Osteocyte (in vitro differentiated cells): ENCODE measurements at regions not wholly inside any gene's neighbourhood (a gene's known extent, or its start where the extent isn't known, plus 50 kb on each side); places are given as distances from the start of the nearest gene placed in this dataset.

ENCODE experiments used
- DNase-seq: peaks from one replicate; pipeline ENCODE4 v3.0.0; 2021; ENCODE audit warnings: mixed read lengths; ENCODE audit not compliant: unreplicated experiment; ENCODE audit errors: extremely low spot score
- H3K27ac Mint-ChIP-seq: one replicate; pipeline ENCODE4 v1.8.0; 2021; ENCODE audit warnings: mild to moderate bottlenecking, mixed read lengths; ENCODE audit not compliant: unreplicated experiment
- H3K27me3 Mint-ChIP-seq: one replicate; pipeline ENCODE4 v1.8.0; 2021; ENCODE audit warnings: mixed read lengths; ENCODE audit not compliant: unreplicated experiment
- H3K36me3 Mint-ChIP-seq: one replicate; pipeline ENCODE4 v1.8.0; 2021; ENCODE audit warnings: mixed read lengths; ENCODE audit not compliant: unreplicated experiment
- H3K4me1 Mint-ChIP-seq: one replicate; pipeline ENCODE4 v1.8.0; 2021; ENCODE audit warnings: mixed read lengths; ENCODE audit not compliant: unreplicated experiment
- H3K4me3 Mint-ChIP-seq: one replicate; pipeline ENCODE4 v1.8.0; 2021; ENCODE audit warnings: mild to moderate bottlenecking, moderate library complexity, mixed read lengths; ENCODE audit not compliant: unreplicated experiment
- H3K9me3 Mint-ChIP-seq: one replicate; pipeline ENCODE4 v1.8.0; 2021; ENCODE audit warnings: mixed read lengths; ENCODE audit not compliant: unreplicated experiment
- TF ChIP-seq, protein P1 (sequence below): fragments of 200-600 bp; sonication (generic); IDR thresholded peaks from 2 replicates; pipeline ENCODE4 v1.5.0; 2021; ENCODE audit warnings: antibody characterized with exemption, mild to moderate bottlenecking, moderate library complexity

- no peaks in the 10 kb centered on the region for H3K9me3 Mint-ChIP-seq
These were observed 97.4 kb upstream of the KCNJ15 start for GRCh38 chr21:38159355-38159754.

GRCh38 chr21:38165466-38166172, 91.2 kb upstream of the KCNJ15 start:
- Mint-ChIP-seq H3K36me3 (no peaks in the 10 kb centered on the region), H3K27me3 (no peaks in the 10 kb centered on the region), H3K4me3 (no peak overlapping the region), H3K4me1 (peaks cover 23% of the 10 kb centered on the region), H3K27ac (no peak overlapping the region), H3K9me3 (no peaks in the 10 kb centered on the region)
- TF ChIP-seq, protein P1, sequence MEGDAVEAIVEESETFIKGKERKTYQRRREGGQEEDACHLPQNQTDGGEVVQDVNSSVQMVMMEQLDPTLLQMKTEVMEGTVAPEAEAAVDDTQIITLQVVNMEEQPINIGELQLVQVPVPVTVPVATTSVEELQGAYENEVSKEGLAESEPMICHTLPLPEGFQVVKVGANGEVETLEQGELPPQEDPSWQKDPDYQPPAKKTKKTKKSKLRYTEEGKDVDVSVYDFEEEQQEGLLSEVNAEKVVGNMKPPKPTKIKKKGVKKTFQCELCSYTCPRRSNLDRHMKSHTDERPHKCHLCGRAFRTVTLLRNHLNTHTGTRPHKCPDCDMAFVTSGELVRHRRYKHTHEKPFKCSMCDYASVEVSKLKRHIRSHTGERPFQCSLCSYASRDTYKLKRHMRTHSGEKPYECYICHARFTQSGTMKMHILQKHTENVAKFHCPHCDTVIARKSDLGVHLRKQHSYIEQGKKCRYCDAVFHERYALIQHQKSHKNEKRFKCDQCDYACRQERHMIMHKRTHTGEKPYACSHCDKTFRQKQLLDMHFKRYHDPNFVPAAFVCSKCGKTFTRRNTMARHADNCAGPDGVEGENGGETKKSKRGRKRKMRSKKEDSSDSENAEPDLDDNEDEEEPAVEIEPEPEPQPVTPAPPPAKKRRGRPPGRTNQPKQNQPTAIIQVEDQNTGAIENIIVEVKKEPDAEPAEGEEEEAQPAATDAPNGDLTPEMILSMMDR = no peak
- DNase-seq = no peak

More at GRCh38 chr21:38159355-38159754, 97.4 kb upstream of the KCNJ15 start:
- H3K36me3 Mint-ChIP-seq = no peaks in the 10 kb centered on the region
- peaks cover 19% of the 10 kb centered on the region for H3K27me3 Mint-ChIP-seq
- peak; percentile 88 for DNase-seq
- H3K4me3 Mint-ChIP-seq = no peak overlapping the region
- peaks cover 8% of the 10 kb centered on the region for H3K4me1 Mint-ChIP-seq
- TF ChIP-seq, protein P1 = peak; percentile 84
- H3K27ac Mint-ChIP-seq = no peak overlapping the region

GRCh38 chr21:38166173-38166535, 90.6 kb upstream of the KCNJ15 start:
- Mint-ChIP-seq H3K9me3 (no peaks in the 10 kb centered on the region), H3K4me3 (no peak overlapping the region), H3K36me3 (no peaks in the 10 kb centered on the region), H3K27ac (no peak overlapping the region), H3K4me1 (peaks cover 28% of the 10 kb centered on the region), H3K27me3 (no peaks in the 10 kb centered on the region)
- no peak for DNase-seq
- TF ChIP-seq, protein P1 = no peak

GRCh38 chr21:38167345-38167744, 89.4 kb upstream of the KCNJ15 start:
- Mint-ChIP-seq H3K27me3 (no peaks in the 10 kb centered on the region), H3K4me1 (peaks cover 40% of the 10 kb centered on the region)
- TF ChIP-seq, protein P1 = no peak

DNA sequence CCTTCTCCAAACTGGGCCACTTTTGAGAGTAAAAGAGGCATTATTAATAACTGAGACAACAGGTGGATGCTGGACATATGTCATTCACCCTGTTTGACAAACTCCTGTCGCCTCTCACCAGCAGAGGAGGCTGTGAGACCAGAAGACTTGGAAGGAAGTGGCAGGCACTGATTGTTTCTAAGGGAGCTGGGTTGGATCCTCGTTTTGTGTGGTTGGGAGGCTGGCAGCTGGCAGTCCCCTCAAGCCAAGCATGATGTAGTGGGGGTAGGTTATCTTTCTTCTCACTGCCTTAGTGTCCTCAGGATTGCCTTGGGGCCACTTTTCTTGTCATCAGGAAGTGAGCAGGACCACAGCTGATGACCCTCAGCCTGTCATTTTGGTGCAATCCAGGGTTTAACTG, 86.5 kb upstream of the KCNJ15 start:
- Mint-ChIP-seq H3K9me3 (no peaks in the 10 kb centered on the region), H3K27ac (peak overlapping the region; percentile 87), H3K36me3 (no peaks in the 10 kb centered on the region), H3K27me3 (no peaks in the 10 kb centered on the region), H3K4me1 (peaks cover 64% of the 10 kb centered on the region), H3K4me3 (no peak overlapping the region)
- TF ChIP-seq, protein P1 = peak; percentile 62
- no peak for DNase-seq

More at GRCh38 chr21:38167345-38167744, 89.4 kb upstream of the KCNJ15 start:
- Mint-ChIP-seq H3K4me3 (no peak overlapping the region), H3K27ac (no peak overlapping the region), H3K36me3 (no peaks in the 10 kb centered on the region), H3K9me3 (no peaks in the 10 kb centered on the region)
- no peak for DNase-seq
